ENCODE measurements at regions not wholly inside any gene's neighbourhood (a gene's known extent, or its start where the extent isn't known, plus 50 kb on each side); places are given as distances from the start of the nearest gene placed in this dataset.
A peak's percentile ranks its signal among the peaks of the same experiment; 100 is the strongest.

DNA sequence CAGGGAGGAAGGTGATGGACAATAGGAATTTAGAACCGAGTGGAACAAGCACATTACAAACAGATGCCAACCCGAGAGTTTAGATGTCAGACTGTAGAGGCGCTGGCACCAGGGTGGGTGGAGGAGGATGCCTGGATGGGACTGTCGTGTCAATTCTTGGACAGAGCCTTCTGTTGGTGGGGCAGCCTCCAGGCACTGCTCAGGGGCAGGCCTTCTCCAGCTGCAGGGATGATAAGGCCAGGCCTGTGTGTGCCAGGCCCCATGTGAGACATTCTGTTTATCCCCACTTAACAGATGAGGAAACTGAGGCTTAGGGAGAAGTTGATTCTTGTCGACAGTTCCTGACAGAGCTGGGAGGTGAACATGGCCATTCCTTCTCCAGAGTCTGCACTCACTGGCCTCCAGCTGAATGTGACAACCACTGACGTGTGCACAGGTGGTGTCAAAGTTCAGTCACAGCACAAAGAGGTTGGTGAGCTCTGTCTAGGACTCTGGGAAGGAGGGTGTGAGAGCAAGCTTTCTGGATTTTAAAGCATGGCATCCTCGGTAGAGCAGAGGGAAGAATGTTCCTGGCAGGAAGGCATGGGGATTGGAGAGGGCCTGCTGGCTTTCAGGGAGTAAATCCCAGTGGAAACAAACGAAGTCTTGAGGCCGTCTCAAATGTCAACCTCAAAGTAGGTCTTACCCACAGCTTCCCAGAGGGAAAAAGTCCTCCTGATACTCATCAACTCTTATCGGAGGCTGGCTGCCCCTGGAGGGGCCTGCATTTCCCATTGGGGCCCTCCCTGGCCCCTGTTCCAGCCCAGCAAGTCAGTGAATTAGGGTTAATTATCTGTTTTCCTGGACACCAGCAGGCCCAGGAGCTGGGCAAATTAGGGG is 52.4 kb downstream of the GLI2 start:
- CTCF ChIA-PET, result interaction anchor here (0.6 to 0.8 kb wide), 3 partner anchors 19 to 295 kb away, joined by 3 read pairs; no protein-coding TSS in a partner anchor
- no peak overlapping the region for H3K4me3 Mint-ChIP-seq (ENCODE audit: unreplicated experiment)
- POLR2A ChIA-PET, result no interaction called here
- H3K4me1 ChIP-seq, result peaks cover 23% of the 10 kb centered on the region
- DNase-seq, result peak in 1 of 2 experiments; percentile 11
- no peaks in the 10 kb centered on the region for H3K9me3 Mint-ChIP-seq (ENCODE audit: unreplicated experiment)
- H3K27ac Mint-ChIP-seq (ENCODE audit: unreplicated experiment), result peak overlapping the region; percentile 26
- H3K36me3 Mint-ChIP-seq (ENCODE audit: insufficient read depth, unreplicated experiment), result no peaks in the 10 kb centered on the region
- TF ChIP-seq, protein P1, sequence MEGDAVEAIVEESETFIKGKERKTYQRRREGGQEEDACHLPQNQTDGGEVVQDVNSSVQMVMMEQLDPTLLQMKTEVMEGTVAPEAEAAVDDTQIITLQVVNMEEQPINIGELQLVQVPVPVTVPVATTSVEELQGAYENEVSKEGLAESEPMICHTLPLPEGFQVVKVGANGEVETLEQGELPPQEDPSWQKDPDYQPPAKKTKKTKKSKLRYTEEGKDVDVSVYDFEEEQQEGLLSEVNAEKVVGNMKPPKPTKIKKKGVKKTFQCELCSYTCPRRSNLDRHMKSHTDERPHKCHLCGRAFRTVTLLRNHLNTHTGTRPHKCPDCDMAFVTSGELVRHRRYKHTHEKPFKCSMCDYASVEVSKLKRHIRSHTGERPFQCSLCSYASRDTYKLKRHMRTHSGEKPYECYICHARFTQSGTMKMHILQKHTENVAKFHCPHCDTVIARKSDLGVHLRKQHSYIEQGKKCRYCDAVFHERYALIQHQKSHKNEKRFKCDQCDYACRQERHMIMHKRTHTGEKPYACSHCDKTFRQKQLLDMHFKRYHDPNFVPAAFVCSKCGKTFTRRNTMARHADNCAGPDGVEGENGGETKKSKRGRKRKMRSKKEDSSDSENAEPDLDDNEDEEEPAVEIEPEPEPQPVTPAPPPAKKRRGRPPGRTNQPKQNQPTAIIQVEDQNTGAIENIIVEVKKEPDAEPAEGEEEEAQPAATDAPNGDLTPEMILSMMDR (IDR thresholded peaks at IDR 0.05; ENCODE audit: insufficient read depth in 1 of 2, low read depth in 1 of 2, low read length in 1 of 2, severe bottlenecking in 1 of 2, unreplicated experiment in 1 of 2), result no peak
- H3K4me3 ChIP-seq (ENCODE audit: low read depth, low read length), result no peak overlapping the region
- peaks cover 20% of the 10 kb centered on the region for H3K4me1 Mint-ChIP-seq (ENCODE audit: low read depth, unreplicated experiment)
- H3K27me3 Mint-ChIP-seq (ENCODE audit: insufficient read depth, unreplicated experiment), result peaks cover 4% of the 10 kb centered on the region
- intact Hi-C loops (cut with micrococcal nuclease; ENCODE audit: unreplicated experiment), result loop anchor here (10.0 kb wide), 1 partner anchor 93 kb away; no protein-coding TSS in a partner anchor
- no peaks in the 10 kb centered on the region for H3K36me3 ChIP-seq (ENCODE audit: control insufficient read depth, insufficient read depth, low read length)
- H3K9me3 ChIP-seq, result no peaks in the 10 kb centered on the region
- no TSS peak for BruUV-seq (replicated peaks)
- no peaks in the 10 kb centered on the region for H3K27me3 ChIP-seq (replicated peaks; ENCODE audit: control insufficient read depth, insufficient read depth, low read length)

DNA sequence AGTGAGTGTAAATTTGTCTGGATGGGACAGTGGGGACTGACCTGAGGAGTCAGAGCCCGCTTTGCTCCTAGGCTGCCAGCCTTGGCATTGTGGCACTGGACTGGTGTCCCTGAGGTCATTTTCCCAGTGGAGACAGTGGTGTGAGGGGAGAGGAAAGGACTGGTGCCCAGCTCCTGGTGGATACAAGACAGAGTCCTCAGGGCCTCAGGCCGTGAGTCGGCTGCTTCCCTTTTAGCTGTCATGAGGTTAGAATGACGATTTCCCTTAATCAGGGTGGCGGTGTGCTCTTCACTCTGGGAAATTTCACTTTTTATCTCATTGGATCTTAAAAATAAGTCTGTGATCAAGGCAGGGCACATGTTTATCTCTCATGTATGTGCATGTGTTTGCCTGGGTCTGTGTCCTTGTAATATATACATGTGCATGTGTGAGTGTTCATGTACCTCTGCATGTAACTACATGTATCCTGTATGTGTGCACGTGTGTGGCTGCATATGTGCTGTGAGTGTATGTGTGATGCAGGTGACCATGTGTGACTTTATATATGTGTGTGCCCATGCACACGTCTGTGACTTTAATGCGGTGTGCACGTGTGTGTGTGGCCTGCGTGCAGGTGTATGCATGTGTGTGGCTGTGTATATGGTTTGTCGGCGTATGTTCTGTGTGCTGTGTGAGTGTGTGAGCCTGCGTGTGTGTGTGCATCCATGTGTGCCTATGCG is 55.7 kb downstream of the GLI2 start:
- no peak overlapping the region for H3K4me3 ChIP-seq (ENCODE audit: low read depth, low read length)
- Mint-ChIP-seq H3K27ac (ENCODE audit: unreplicated experiment) (no peak overlapping the region), H3K4me1 (ENCODE audit: low read depth, unreplicated experiment) (peaks cover 20% of the 10 kb centered on the region), H3K4me3 (ENCODE audit: unreplicated experiment) (no peak overlapping the region), H3K27me3 (ENCODE audit: insufficient read depth, unreplicated experiment) (no peaks in the 10 kb centered on the region), H3K9me3 (ENCODE audit: unreplicated experiment) (no peaks in the 10 kb centered on the region), H3K36me3 (ENCODE audit: insufficient read depth, unreplicated experiment) (no peaks in the 10 kb centered on the region)
- ChIA-PET CTCF (no interaction called here), POLR2A (no interaction called here)
- no peaks in the 10 kb centered on the region for H3K27me3 ChIP-seq (replicated peaks; ENCODE audit: control insufficient read depth, insufficient read depth, low read length)
- peaks cover 23% of the 10 kb centered on the region for H3K4me1 ChIP-seq
- TF ChIP-seq, protein P1 (IDR thresholded peaks at IDR 0.05; ENCODE audit: insufficient read depth in 1 of 2, low read depth in 1 of 2, low read length in 1 of 2, severe bottlenecking in 1 of 2, unreplicated experiment in 1 of 2), result no peak
- H3K9me3 ChIP-seq, result no peaks in the 10 kb centered on the region
- no peaks in the 10 kb centered on the region for H3K36me3 ChIP-seq (ENCODE audit: control insufficient read depth, insufficient read depth, low read length)
- BruUV-seq (replicated peaks), result no TSS peak
- intact Hi-C loops (cut with micrococcal nuclease; ENCODE audit: unreplicated experiment), result no loop called here
- DNase-seq, result no peak

DNA sequence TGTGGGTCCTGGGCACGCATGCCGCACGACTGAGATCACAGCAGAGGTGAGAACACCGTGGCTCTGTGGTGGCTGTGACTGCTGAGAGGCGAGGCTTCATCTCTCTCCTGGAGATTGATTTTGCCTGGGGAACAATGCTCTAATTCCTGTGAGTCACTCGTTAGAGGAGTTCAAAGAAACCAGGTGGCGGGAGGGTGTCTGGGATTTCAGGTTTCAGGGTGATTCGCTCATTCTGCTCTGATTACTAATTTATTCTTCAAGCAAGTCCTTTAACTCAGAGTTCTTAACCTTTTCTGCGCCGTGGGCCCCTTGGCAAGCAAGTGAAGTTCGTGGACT is 56.3 kb downstream of the GLI2 start:
- CTCF ChIA-PET, result no interaction called here
- Mint-ChIP-seq H3K4me1 (ENCODE audit: low read depth, unreplicated experiment) (peaks cover 20% of the 10 kb centered on the region), H3K36me3 (ENCODE audit: insufficient read depth, unreplicated experiment) (no peaks in the 10 kb centered on the region), H3K4me3 (ENCODE audit: unreplicated experiment) (no peak overlapping the region), H3K27me3 (ENCODE audit: insufficient read depth, unreplicated experiment) (no peaks in the 10 kb centered on the region), H3K27ac (ENCODE audit: unreplicated experiment) (no peak overlapping the region), H3K9me3 (ENCODE audit: unreplicated experiment) (no peaks in the 10 kb centered on the region)
- intact Hi-C loops (cut with micrococcal nuclease; ENCODE audit: unreplicated experiment), result no loop called here
- peaks cover 20% of the 10 kb centered on the region for H3K4me1 ChIP-seq
- no TSS peak for BruUV-seq (replicated peaks)
- H3K4me3 ChIP-seq (ENCODE audit: low read depth, low read length), result no peak overlapping the region
- DNase-seq, result no peak
- H3K9me3 ChIP-seq, result no peaks in the 10 kb centered on the region
- TF ChIP-seq, protein P1 (IDR thresholded peaks at IDR 0.05; ENCODE audit: insufficient read depth in 1 of 2, low read depth in 1 of 2, low read length in 1 of 2, severe bottlenecking in 1 of 2, unreplicated experiment in 1 of 2), result no peak
- H3K36me3 ChIP-seq (ENCODE audit: control insufficient read depth, insufficient read depth, low read length), result no peaks in the 10 kb centered on the region
- no peaks in the 10 kb centered on the region for H3K27me3 ChIP-seq (replicated peaks; ENCODE audit: control insufficient read depth, insufficient read depth, low read length)
- POLR2A ChIA-PET, result no interaction called here

All from Caco-2 (cell line).